ENCODE measurements at regions not wholly inside any gene's neighbourhood (a gene's known extent, or its start where the extent isn't known, plus 50 kb on each side); places are given as distances from the start of the nearest gene placed in this dataset.
"Not testable (repeated sequence)": the region's sequence is repeated elsewhere in the genome, so short reads cannot be mapped to it uniquely, and the experiment has no call there.

DNA sequence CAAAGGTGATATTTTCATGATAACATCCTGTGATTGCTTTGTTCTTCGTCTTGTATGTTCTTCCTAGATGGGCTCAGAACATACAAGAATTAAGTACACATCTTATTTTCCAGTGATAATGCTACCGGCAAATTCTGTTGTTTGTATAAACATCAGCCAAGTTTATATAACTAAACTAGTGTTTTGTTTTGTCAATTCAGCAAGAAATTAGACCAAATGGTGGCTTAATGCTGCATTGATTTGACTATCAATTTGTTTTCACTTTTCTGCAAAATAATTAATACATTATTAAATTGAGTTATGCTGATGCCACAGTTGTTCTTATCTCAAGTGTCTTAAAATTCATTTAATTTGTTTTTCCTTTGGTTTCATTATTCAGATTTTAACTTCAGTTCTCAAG lies 177.7 kb downstream of the OR4F29 start:
- not testable (repeated sequence) for DNase-seq

DNA sequence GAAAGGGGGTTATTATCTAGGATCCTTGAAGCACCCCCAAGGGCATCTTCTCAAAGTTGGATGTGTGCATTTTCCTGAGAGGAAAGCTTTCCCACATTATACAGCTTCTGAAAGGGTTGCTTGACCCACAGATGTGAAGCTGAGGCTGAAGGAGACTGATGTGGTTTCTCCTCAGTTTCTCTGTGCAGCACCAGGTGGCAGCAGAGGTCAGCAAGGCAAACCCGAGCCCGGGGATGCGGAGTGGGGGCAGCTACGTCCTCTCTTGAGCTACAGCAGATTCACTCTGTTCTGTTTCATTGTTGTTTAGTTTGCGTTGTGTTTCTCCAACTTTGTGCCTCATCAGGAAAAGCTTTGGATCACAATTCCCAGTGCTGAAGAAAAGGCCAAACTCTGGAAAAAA lies 183.7 kb downstream of the OR4F29 start:
- DNase-seq = peak; percentile 67
